Smooth muscle cell of the brain vasculature (primary cell): ENCODE measurements at regions not wholly inside any gene's neighbourhood (a gene's known extent, or its start where the extent isn't known, plus 50 kb on each side); places are given as distances from the start of the nearest gene placed in this dataset.
"Not testable (repeated sequence)": the region's sequence is repeated elsewhere in the genome, so short reads cannot be mapped to it uniquely, and the experiment has no call there.

Source experiments
- DNase-seq: peaks from one replicate; pipeline ENCODE4 v3.0.0-alpha.2; 2012; ENCODE audit warnings: low read depth, low spot score

- DNase-seq: no peak
Measured at GRCh38 chr5:79924936-79925893, 65.8 kb downstream of the MTX3 start.

GRCh38 chr5:79923431-79923830, 67.6 kb downstream of the MTX3 start:
- DNase-seq: no peak

- DNase-seq: no peak
Measured at GRCh38 chr5:79922626-79923025, 68.4 kb downstream of the MTX3 start.

- not testable (repeated sequence) for DNase-seq
Measured at GRCh38 chr5:79907452-79907851, 83.6 kb downstream of the MTX3 start.

GRCh38 chr5:79902571-79902970, 88.5 kb downstream of the MTX3 start:
- DNase-seq: not testable (repeated sequence)

GRCh38 chr5:79901631-79902030, 89.4 kb downstream of the MTX3 start:
- no peak for DNase-seq

GRCh38 chr5:79898611-79899010, 92.5 kb downstream of the MTX3 start:
- no peak for DNase-seq

GRCh38 chr5:79893976-79894375, 97.1 kb downstream of the MTX3 start:
- no peak for DNase-seq

GRCh38 chr5:79893485-79893884, 97.6 kb downstream of the MTX3 start:
- no peak for DNase-seq

- no peak for DNase-seq
Measured at GRCh38 chr5:79890930-79891249, 100.2 kb downstream of the MTX3 start.

GRCh38 chr5:79890119-79890929, 100.7 kb downstream of the MTX3 start:
- no peak for DNase-seq

- DNase-seq: no peak
Measured at GRCh38 chr5:79888643-79889042, 102.4 kb downstream of the MTX3 start.

- no peak for DNase-seq
Measured at GRCh38 chr5:79886925-79887655, 104.0 kb downstream of the MTX3 start.

- DNase-seq: no peak
Measured at GRCh38 chr5:79886456-79886855, 104.6 kb downstream of the MTX3 start.

GRCh38 chr5:79879880-79880279, 111.2 kb downstream of the MTX3 start:
- DNase-seq: not testable (repeated sequence)

GRCh38 chr5:79878721-79879336, 112.2 kb downstream of the MTX3 start:
- DNase-seq: no peak

- no peak for DNase-seq
Measured at GRCh38 chr5:79878136-79878679, 112.9 kb downstream of the MTX3 start.

- DNase-seq: no peak
Measured at GRCh38 chr5:79876456-79876855, 114.6 kb downstream of the MTX3 start.

- DNase-seq: no peak
Measured at GRCh38 chr5:79875230-79875629, 115.8 kb downstream of the MTX3 start.

GRCh38 chr5:79873187-79873586, 117.9 kb downstream of the MTX3 start:
- DNase-seq: no peak

- peak; percentile 6 for DNase-seq
Measured at GRCh38 chr5:79872291-79872690, 118.8 kb downstream of the MTX3 start.
